ENCODE measurements at regions not wholly inside any gene's neighbourhood (a gene's known extent, or its start where the extent isn't known, plus 50 kb on each side); places are given as distances from the start of the nearest gene placed in this dataset.

DNA sequence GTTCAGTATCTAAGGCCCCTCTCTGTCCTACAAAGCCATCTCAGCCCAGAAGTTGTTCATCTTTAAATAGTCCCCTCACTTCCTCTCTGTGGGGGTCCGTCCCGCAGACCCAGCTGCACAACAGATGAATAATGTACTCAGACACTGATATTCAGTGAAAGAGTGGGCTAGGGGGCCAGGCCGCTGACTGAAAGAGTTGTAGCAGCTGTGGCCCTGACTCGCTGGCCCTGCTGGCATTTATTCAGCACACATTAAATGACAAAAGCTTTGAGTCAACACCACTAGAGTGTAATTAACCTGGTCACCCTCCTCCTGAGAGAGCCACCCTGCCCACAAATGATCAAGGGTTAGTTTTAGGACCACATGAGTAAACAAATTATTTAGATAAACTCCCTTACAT is 76.3 kb downstream of the MED10 start:
- H3K27me3 ChIP-seq: no peaks in the 10 kb centered on the region
- no peak for DNase-seq (ENCODE audit: extremely low spot score)
- no peak overlapping the region for H3K27ac ChIP-seq (replicated peaks in 1 of 4)
- H3K36me3 ChIP-seq: no peaks in the 10 kb centered on the region
- intact Hi-C loops (cut with DNase I): no loop called here
- no peaks in the 10 kb centered on the region for H3K9me3 ChIP-seq
- H3K4me1 ChIP-seq: no peaks in the 10 kb centered on the region
- H3K4me3 ChIP-seq: no peak overlapping the region
- WGBS: 44% methylated on average over 4 of the region's 4 CpGs
- TF ChIP-seq CTCF (IDR thresholded peaks at IDR 0.05) (no peak), POLR2A (IDR thresholded peaks at IDR 0.05; ENCODE audit: low read depth) (no peak), EP300 (IDR thresholded peaks at IDR 0.05) (no peak), POLR2AphosphoS5 (IDR thresholded peaks at IDR 0.05) (no peak)

DNA sequence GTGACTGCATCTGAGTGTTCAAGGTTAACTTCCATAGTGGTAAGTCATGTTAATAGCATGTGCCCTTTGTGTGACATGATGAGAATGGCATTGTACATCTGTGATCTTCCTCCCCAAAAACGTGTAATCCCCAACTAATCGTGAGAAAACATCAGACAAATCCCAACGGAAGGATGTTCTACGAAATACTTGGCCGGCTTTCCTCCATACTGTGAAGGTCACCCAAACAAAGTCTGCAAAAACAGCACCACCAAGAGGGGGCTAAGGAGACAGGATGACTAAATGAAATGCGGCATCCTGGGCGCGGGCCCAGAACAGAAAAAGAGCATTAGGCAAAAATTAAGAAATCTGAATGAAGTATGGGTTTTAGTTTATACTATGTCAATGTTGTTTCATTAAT is 81.8 kb downstream of the MED10 start:
- intact Hi-C loops (cut with DNase I): no loop called here
- H3K4me3 ChIP-seq: no peak overlapping the region
- H3K27ac ChIP-seq (replicated peaks in 1 of 4): no peak overlapping the region
- H3K4me1 ChIP-seq: no peaks in the 10 kb centered on the region
- peaks cover 0 to 9% (median 3%) of the 10 kb centered on the region in 4 donors for H3K9me3 ChIP-seq
- DNase-seq (ENCODE audit: extremely low spot score): no peak
- TF ChIP-seq CTCF (IDR thresholded peaks at IDR 0.05) (no peak), POLR2AphosphoS5 (IDR thresholded peaks at IDR 0.05) (no peak), EP300 (IDR thresholded peaks at IDR 0.05) (no peak), POLR2A (IDR thresholded peaks at IDR 0.05; ENCODE audit: low read depth) (no peak)
- no peaks in the 10 kb centered on the region for H3K36me3 ChIP-seq
- 74% methylated on average over 8 of the region's 8 CpGs for WGBS
- H3K27me3 ChIP-seq: no peaks in the 10 kb centered on the region

DNA sequence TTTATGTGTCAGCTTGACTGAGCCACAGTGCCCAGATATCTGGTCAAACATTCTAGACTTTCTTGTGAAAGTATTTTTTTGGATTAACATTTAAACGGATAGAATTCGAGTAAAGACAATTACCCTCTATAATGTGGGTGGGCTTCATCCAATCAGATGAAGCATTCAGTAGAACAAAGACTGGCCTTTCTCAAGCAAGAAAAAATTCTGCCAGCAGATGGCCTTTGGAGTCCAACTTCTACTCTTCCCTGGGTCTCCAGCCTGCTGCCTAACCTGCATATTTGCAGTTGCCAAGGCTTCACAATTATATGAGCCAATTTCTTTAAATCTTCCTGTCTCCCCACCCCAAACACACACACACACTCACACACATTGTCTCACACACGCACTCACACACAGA is 86.4 kb downstream of the MED10 start:
- intact Hi-C loops (cut with DNase I): no loop called here
- TF ChIP-seq CTCF (IDR thresholded peaks at IDR 0.05): no peak
- no peak for TF ChIP-seq POLR2AphosphoS5 (IDR thresholded peaks at IDR 0.05)
- TF ChIP-seq POLR2A (IDR thresholded peaks at IDR 0.05; ENCODE audit: low read depth): no peak
- TF ChIP-seq EP300 (IDR thresholded peaks at IDR 0.05): no peak
- no peak overlapping the region for H3K4me3 ChIP-seq
- no peak overlapping the region for H3K27ac ChIP-seq (replicated peaks in 1 of 4)
- peaks cover 0 to 9% (median 3%) of the 10 kb centered on the region in 4 donors for H3K9me3 ChIP-seq
- DNase-seq (ENCODE audit: extremely low spot score): no peak
- 37% methylated on average over 3 of the region's 3 CpGs for WGBS
- no peaks in the 10 kb centered on the region for H3K27me3 ChIP-seq
- no peaks in the 10 kb centered on the region for H3K4me1 ChIP-seq
- H3K36me3 ChIP-seq: no peaks in the 10 kb centered on the region

DNA sequence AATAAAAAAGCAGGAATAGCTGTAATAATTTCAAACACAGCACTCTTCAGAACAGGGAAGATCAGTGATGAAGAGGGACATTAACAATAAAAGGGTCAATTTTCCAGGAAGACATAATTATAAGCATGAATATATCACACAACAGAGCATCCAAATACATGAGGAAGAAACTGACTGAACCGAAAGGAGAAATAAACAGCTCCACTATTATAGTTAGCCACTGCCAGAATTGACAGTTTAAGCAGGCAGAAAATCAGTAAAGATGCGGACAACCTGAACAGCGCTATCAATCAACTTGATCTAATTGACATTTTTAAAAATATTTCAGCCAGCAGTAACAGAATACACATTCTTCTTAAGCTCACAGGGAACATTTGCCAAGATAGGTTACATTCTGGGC is 89.1 kb downstream of the MED10 start:
- intact Hi-C loops (cut with DNase I): no loop called here
- WGBS: 82% methylated on average over 3 of the region's 3 CpGs
- Histone ChIP-seq H3K9me3 (peaks cover 0 to 9% (median 3%) of the 10 kb centered on the region in 4 donors), H3K27me3 (no peaks in the 10 kb centered on the region), H3K4me1 (no peaks in the 10 kb centered on the region), H3K36me3 (no peaks in the 10 kb centered on the region), H3K4me3 (no peak overlapping the region), H3K27ac (replicated peaks in 1 of 4) (no peak overlapping the region)
- DNase-seq (ENCODE audit: extremely low spot score): no peak
- TF ChIP-seq POLR2AphosphoS5 (IDR thresholded peaks at IDR 0.05) (no peak), EP300 (IDR thresholded peaks at IDR 0.05) (no peak), CTCF (IDR thresholded peaks at IDR 0.05) (no peak), POLR2A (IDR thresholded peaks at IDR 0.05; ENCODE audit: low read depth) (no peak)

DNA sequence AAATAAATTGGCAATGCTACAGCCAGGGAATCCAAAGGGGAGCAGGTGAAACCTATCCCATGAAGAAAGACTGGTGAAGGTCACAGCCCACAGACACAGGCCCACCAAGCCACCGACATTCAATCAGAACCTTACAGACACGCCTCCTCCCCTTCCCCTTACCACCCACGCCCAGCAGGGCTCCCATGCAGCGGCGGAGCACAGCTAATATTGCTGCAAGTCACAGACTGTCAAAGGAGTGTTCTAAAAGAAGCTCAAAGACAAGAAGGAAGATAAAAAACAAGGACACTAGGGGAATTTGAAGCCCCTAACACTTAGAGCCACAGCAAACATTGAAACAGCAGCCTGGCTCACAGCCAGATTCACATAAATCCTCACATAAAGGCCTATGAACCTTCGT is 91.2 kb downstream of the MED10 start:
- intact Hi-C loops (cut with DNase I): no loop called here
- H3K9me3 ChIP-seq: peaks cover 0 to 3% (median under 1%) of the 10 kb centered on the region in 4 donors

More for the DNA sequence above, 91.2 kb downstream of the MED10 start:
- no peaks in the 10 kb centered on the region for H3K36me3 ChIP-seq
- no peak for TF ChIP-seq CTCF (IDR thresholded peaks at IDR 0.05)
- TF ChIP-seq POLR2A (IDR thresholded peaks at IDR 0.05; ENCODE audit: low read depth): no peak
- no peak for TF ChIP-seq POLR2AphosphoS5 (IDR thresholded peaks at IDR 0.05)
- TF ChIP-seq EP300 (IDR thresholded peaks at IDR 0.05): no peak
- no peak overlapping the region for H3K4me3 ChIP-seq
- H3K27ac ChIP-seq (replicated peaks in 1 of 4): no peak overlapping the region
- H3K27me3 ChIP-seq: no peaks in the 10 kb centered on the region
- WGBS: 42% methylated on average over 6 of the region's 6 CpGs
- DNase-seq (ENCODE audit: extremely low spot score): no peak
- H3K4me1 ChIP-seq: no peaks in the 10 kb centered on the region
